ENCODE measurements at regions not wholly inside any gene's neighbourhood (a gene's known extent, or its start where the extent isn't known, plus 50 kb on each side); places are given as distances from the start of the nearest gene placed in this dataset.
"Not testable (repeated sequence)": the region's sequence is repeated elsewhere in the genome, so short reads cannot be mapped to it uniquely, and the experiment has no call there.

- DNase-seq, result no peak
Measured at GRCh38 chr1:200496937-200497336, 87.1 kb upstream of the ZNF281 start.

- no peak for DNase-seq
Measured at GRCh38 chr1:200495901-200496300, 86.1 kb upstream of the ZNF281 start.

GRCh38 chr1:200493344-200493743 lies 83.5 kb upstream of the ZNF281 start:
- DNase-seq, result no peak

- DNase-seq, result no peak
Measured at GRCh38 chr1:200491103-200491502, 81.3 kb upstream of the ZNF281 start.

GRCh38 chr1:200490183-200490582 lies 80.3 kb upstream of the ZNF281 start:
- DNase-seq, result no peak

GRCh38 chr1:200488375-200489165 lies 78.7 kb upstream of the ZNF281 start:
- DNase-seq, result peak; percentile 35

- no peak for DNase-seq
Measured at GRCh38 chr1:200487650-200488049, 77.8 kb upstream of the ZNF281 start.

GRCh38 chr1:200486634-200487033 lies 76.8 kb upstream of the ZNF281 start:
- no peak for DNase-seq

GRCh38 chr1:200484438-200484946 lies 74.7 kb upstream of the ZNF281 start:
- not testable (repeated sequence) for DNase-seq

GRCh38 chr1:200483491-200484143 lies 73.8 kb upstream of the ZNF281 start:
- peak; percentile 15 for DNase-seq

GRCh38 chr1:200480964-200481363 lies 71.1 kb upstream of the ZNF281 start:
- no peak for DNase-seq

GRCh38 chr1:200479816-200480215 lies 70.0 kb upstream of the ZNF281 start:
- DNase-seq, result no peak

GRCh38 chr1:200478945-200479558 lies 69.2 kb upstream of the ZNF281 start:
- no peak for DNase-seq

GRCh38 chr1:200478239-200478623 lies 68.4 kb upstream of the ZNF281 start:
- no peak for DNase-seq

- DNase-seq, result no peak
Measured at GRCh38 chr1:200474633-200475032, 64.8 kb upstream of the ZNF281 start.

GRCh38 chr1:200473698-200474371 lies 64.0 kb upstream of the ZNF281 start:
- DNase-seq, result no peak

GRCh38 chr1:200471739-200472138 lies 61.9 kb upstream of the ZNF281 start:
- DNase-seq, result no peak

- DNase-seq, result no peak
Measured at GRCh38 chr1:200468264-200469001, 58.6 kb upstream of the ZNF281 start.

GRCh38 chr1:200464784-200465400 lies 55.1 kb upstream of the ZNF281 start:
- DNase-seq, result no peak

All from activated CD4-positive, alpha-beta T cell treated with anti-CD3 and anti-CD28 coated beads, Interleukin-2, amount 50 U/mL, for 1 hour (primary cell).